ENCODE measurements at regions not wholly inside any gene's neighbourhood (a gene's known extent, or its start where the extent isn't known, plus 50 kb on each side); places are given as distances from the start of the nearest gene placed in this dataset.

DNA sequence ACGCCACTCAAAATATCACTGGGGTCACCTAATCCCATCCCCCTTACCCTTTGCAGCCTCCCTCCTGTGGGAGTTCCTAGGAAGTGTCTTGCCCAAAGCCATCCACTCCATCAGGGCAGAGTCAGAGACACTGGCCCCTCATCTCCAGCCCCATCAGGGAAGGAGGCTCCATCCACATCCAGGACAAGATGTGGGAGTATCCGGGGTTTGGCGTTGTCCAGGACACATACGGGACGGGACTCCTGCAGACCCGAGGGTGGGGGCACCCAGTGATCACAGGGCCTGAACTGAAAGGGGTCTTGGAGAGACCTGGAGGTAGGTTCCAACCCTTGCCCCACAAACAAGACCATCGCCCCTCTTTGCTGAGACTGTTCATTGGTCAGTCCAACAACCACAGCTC, 348.2 kb downstream of the MATN1 start:
- Histone ChIP-seq H3K9me3 (ENCODE audit: control insufficient read depth, low read length) (no peaks in the 10 kb centered on the region), H3K9ac (ENCODE audit: extremely low read depth, low read length, poor library complexity, severe bottlenecking) (no peak overlapping the region), H3K27me3 (ENCODE audit: control insufficient read depth, insufficient read depth, low read length, poor library complexity, severe bottlenecking) (no peaks in the 10 kb centered on the region), H3K4me1 (ENCODE audit: control insufficient read depth, insufficient read depth, low read length) (peaks cover 3% of the 10 kb centered on the region), H3K36me3 (ENCODE audit: control insufficient read depth, insufficient read depth, low read length) (no peaks in the 10 kb centered on the region), H3K27ac (ENCODE audit: low read depth, low read length) (no peak overlapping the region), H3K4me3 (ENCODE audit: low read length) (no peak overlapping the region)
- TF ChIP-seq, protein P1, sequence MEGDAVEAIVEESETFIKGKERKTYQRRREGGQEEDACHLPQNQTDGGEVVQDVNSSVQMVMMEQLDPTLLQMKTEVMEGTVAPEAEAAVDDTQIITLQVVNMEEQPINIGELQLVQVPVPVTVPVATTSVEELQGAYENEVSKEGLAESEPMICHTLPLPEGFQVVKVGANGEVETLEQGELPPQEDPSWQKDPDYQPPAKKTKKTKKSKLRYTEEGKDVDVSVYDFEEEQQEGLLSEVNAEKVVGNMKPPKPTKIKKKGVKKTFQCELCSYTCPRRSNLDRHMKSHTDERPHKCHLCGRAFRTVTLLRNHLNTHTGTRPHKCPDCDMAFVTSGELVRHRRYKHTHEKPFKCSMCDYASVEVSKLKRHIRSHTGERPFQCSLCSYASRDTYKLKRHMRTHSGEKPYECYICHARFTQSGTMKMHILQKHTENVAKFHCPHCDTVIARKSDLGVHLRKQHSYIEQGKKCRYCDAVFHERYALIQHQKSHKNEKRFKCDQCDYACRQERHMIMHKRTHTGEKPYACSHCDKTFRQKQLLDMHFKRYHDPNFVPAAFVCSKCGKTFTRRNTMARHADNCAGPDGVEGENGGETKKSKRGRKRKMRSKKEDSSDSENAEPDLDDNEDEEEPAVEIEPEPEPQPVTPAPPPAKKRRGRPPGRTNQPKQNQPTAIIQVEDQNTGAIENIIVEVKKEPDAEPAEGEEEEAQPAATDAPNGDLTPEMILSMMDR (conservative IDR thresholded peaks at IDR 0.05): no peak
- H3K4me3 Mint-ChIP-seq: no peak overlapping the region
- no peak overlapping the region for H3K27ac Mint-ChIP-seq
- H3K27me3 Mint-ChIP-seq (ENCODE audit: insufficient read depth): no peaks in the 10 kb centered on the region
- H3K4me1 Mint-ChIP-seq: peaks cover 33% of the 10 kb centered on the region
- no peaks in the 10 kb centered on the region for H3K36me3 Mint-ChIP-seq (ENCODE audit: low read depth)
- no peaks in the 10 kb centered on the region for H3K9me3 Mint-ChIP-seq
- WGBS, 2 experiments (ENCODE audit: insufficient coverage in 1 of 2, insufficient read length in 1 of 2): 85 to 100% methylated on average over 2 to 7 of the region's 7 CpGs
- DNase-seq: peak; percentile 28

DNA sequence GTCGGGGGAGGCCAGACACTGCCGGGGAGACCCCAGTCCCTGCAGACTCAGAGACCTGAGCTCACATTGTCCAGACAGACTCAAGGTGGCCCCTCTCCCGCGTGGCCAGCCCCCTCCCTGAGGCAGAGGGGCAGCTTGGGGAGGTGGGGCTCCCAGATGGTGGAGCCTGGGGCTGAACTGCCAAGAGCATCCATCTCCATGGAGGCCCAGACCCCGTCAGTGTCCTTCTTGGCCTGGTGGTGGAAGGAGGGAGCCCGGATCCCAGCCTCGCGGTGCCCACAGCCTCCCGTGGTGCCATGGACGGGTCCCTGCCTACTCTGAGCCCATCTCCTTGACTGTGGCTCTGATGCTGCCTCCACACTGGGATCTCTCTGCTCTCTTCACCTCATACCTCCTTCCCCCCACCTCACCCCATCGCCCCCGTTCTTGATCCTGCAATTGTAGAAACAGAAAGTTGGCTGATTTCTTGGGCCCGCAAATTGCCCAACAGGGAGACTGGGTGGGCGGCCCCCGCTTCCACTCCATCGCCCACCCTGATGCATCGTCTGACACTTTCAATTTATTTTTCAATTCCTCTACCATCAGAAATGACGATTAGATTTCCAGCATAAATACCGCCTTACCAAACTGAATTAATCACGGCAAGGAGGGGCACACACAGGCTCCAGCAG, 348.9 kb downstream of the MATN1 start:
- Histone ChIP-seq H3K4me1 (ENCODE audit: control insufficient read depth, insufficient read depth, low read length) (peaks cover 3% of the 10 kb centered on the region), H3K27ac (ENCODE audit: low read depth, low read length) (no peak overlapping the region), H3K27me3 (ENCODE audit: control insufficient read depth, insufficient read depth, low read length, poor library complexity, severe bottlenecking) (no peaks in the 10 kb centered on the region), H3K36me3 (ENCODE audit: control insufficient read depth, insufficient read depth, low read length) (no peaks in the 10 kb centered on the region), H3K9me3 (ENCODE audit: control insufficient read depth, low read length) (no peaks in the 10 kb centered on the region), H3K4me3 (ENCODE audit: low read length) (no peak overlapping the region), H3K9ac (ENCODE audit: extremely low read depth, low read length, poor library complexity, severe bottlenecking) (no peak overlapping the region)
- Mint-ChIP-seq H3K9me3 (no peaks in the 10 kb centered on the region), H3K4me1 (peaks cover 30% of the 10 kb centered on the region), H3K36me3 (ENCODE audit: low read depth) (no peaks in the 10 kb centered on the region), H3K4me3 (no peak overlapping the region), H3K27me3 (ENCODE audit: insufficient read depth) (no peaks in the 10 kb centered on the region), H3K27ac (no peak overlapping the region)
- peak; percentile 22 for DNase-seq
- WGBS, 2 experiments (ENCODE audit: insufficient coverage in 1 of 2, insufficient read length in 1 of 2): 94 to 98% methylated on average over 11 to 20 of the region's 20 CpGs
- TF ChIP-seq, protein P1 (conservative IDR thresholded peaks at IDR 0.05): no peak

DNA sequence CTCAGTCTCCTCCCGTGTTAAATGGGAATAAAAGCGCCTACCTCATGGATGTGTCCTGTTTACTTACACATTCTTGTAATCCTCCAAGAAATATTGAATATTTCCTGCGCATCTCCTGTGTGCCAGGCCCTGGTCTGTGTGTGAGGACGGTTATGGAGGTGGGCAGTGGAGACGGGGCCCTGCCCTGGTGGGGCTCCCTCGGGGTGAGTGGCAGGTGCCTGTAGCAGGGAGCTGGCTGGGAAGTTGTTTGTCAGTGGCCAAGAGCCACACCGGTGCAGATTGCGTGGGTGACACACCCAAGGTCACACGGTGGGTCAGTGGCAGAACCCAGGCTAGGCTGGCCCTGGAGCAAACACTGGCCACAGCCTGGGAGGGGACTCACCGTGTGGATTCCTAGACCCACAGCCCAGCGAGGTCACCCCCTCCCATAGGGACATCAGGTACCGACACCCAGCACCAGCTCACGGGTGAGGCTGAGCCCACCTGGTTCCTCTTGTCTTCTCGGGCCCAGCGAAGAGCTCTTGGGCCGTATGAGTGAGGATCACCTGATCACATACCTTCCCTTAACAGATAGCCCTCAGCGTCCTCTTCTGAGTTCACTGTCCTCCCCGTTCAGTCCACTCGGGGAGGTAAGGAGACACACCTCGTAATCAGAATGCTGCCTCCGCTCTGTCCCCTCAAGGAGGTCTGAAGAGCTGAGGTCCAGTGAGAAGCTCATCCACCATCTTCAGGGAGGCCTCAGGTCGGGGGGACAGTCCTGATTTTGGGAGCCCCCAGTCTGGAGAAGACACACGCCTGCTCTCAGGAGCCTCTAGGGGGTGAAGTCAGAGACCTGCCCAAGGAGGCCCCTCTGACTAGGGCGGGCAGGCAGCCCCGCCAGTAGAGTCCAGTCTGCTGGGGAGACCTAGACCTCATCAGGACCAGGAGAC, 349.6 kb downstream of the MATN1 start:
- no peaks in the 10 kb centered on the region for H3K36me3 ChIP-seq (ENCODE audit: control insufficient read depth, insufficient read depth, low read length)
- no peak overlapping the region for H3K4me3 Mint-ChIP-seq
- H3K9me3 ChIP-seq (ENCODE audit: control insufficient read depth, low read length): no peaks in the 10 kb centered on the region
- H3K4me3 ChIP-seq (ENCODE audit: low read length): no peak overlapping the region
- no peak overlapping the region for H3K27ac ChIP-seq (ENCODE audit: low read depth, low read length)
- H3K27me3 Mint-ChIP-seq (ENCODE audit: insufficient read depth): no peaks in the 10 kb centered on the region
- no peaks in the 10 kb centered on the region for H3K27me3 ChIP-seq (ENCODE audit: control insufficient read depth, insufficient read depth, low read length, poor library complexity, severe bottlenecking)
- DNase-seq: peak; percentile 38
- H3K36me3 Mint-ChIP-seq (ENCODE audit: low read depth): no peaks in the 10 kb centered on the region
- peaks cover 3% of the 10 kb centered on the region for H3K4me1 ChIP-seq (ENCODE audit: control insufficient read depth, insufficient read depth, low read length)
- no peak overlapping the region for H3K27ac Mint-ChIP-seq
- TF ChIP-seq, protein P1 (conservative IDR thresholded peaks at IDR 0.05): no peak
- H3K4me1 Mint-ChIP-seq: peaks cover 26% of the 10 kb centered on the region
- H3K9me3 Mint-ChIP-seq: no peaks in the 10 kb centered on the region
- 93 to 94% methylated on average over 11 to 25 of the region's 25 CpGs for WGBS, 2 experiments (ENCODE audit: insufficient coverage in 1 of 2, insufficient read length in 1 of 2)
- no peak overlapping the region for H3K9ac ChIP-seq (ENCODE audit: extremely low read depth, low read length, poor library complexity, severe bottlenecking)

Measured in endodermal cell (in vitro differentiated cells).